Activated T-helper 2 cell treated with anti-CD3 and anti-CD28 coated beads, Interferon-gamma antibody, Interleukin-2, Interleukin-4, amounts not matched to agents 10 μg/mL and 5 μg/mL and 100 μg/mL, durations not matched to agents 14 hours and 24 hours and 36 hours (primary cell): ENCODE measurements at regions not wholly inside any gene's neighbourhood (a gene's known extent, or its start where the extent isn't known, plus 50 kb on each side); places are given as distances from the start of the nearest gene placed in this dataset.

Experiments
- DNase-seq: peaks from one replicate; pipeline ENCODE4 v3.0.0; 2021; ENCODE audit warnings: low spot score
- H3K27ac Mint-ChIP-seq: one replicate; pipeline ENCODE4 v1.8.0; 2021; ENCODE audit warnings: mixed read lengths
- H3K27me3 Mint-ChIP-seq: one replicate; pipeline ENCODE4 v1.8.0; 2021; ENCODE audit warnings: low read depth, mixed read lengths
- H3K36me3 Mint-ChIP-seq: one replicate; pipeline ENCODE4 v1.8.0; 2021; ENCODE audit warnings: low read depth, mixed read lengths
- H3K4me1 Mint-ChIP-seq: one replicate; pipeline ENCODE4 v1.8.0; 2021; ENCODE audit warnings: low read depth, mixed read lengths
- H3K4me3 Mint-ChIP-seq: one replicate; pipeline ENCODE4 v1.8.0; 2021; ENCODE audit warnings: low read depth, mild to moderate bottlenecking, moderate library complexity, mixed read lengths
- H3K9me3 Mint-ChIP-seq: one replicate; pipeline ENCODE4 v1.8.0; 2021; ENCODE audit warnings: mixed read lengths
- intact Hi-C: fragments of 100-400 bp; cut with micrococcal nuclease; formaldehyde crosslinking; loops from one replicate; pipeline ENCODE4 v1.15.1; 2023

GRCh38 chr9:13975611-13976290, 338.2 kb downstream of the NFIB start:
- Mint-ChIP-seq H3K36me3 (no peaks in the 10 kb centered on the region), H3K4me1 (no peaks in the 10 kb centered on the region), H3K9me3 (peaks cover 4% of the 10 kb centered on the region), H3K27me3 (no peaks in the 10 kb centered on the region), H3K27ac (no peak overlapping the region), H3K4me3 (no peak overlapping the region)
- intact Hi-C loops = no loop called here
- no peak for DNase-seq

- intact Hi-C loops = no loop called here
- Mint-ChIP-seq H3K36me3 (no peaks in the 10 kb centered on the region), H3K9me3 (peaks cover 8% of the 10 kb centered on the region), H3K27me3 (no peaks in the 10 kb centered on the region), H3K27ac (no peak overlapping the region), H3K4me1 (no peaks in the 10 kb centered on the region), H3K4me3 (no peak overlapping the region)
- no peak for DNase-seq
Observed at GRCh38 chr9:13974891-13975290, 339.1 kb downstream of the NFIB start.

- Mint-ChIP-seq H3K9me3 (peaks cover 9% of the 10 kb centered on the region), H3K4me1 (no peaks in the 10 kb centered on the region), H3K27me3 (no peaks in the 10 kb centered on the region), H3K27ac (no peak overlapping the region), H3K4me3 (no peak overlapping the region), H3K36me3 (no peaks in the 10 kb centered on the region)
- intact Hi-C loops = no loop called here
- DNase-seq = no peak
Observed at GRCh38 chr9:13971966-13972655, 341.8 kb downstream of the NFIB start.

- DNase-seq = no peak
- Mint-ChIP-seq H3K36me3 (no peaks in the 10 kb centered on the region), H3K27me3 (no peaks in the 10 kb centered on the region), H3K4me3 (no peak overlapping the region), H3K9me3 (peaks cover 5% of the 10 kb centered on the region), H3K4me1 (no peaks in the 10 kb centered on the region), H3K27ac (no peak overlapping the region)
- intact Hi-C loops = no loop called here
Observed at GRCh38 chr9:13971415-13971814, 342.5 kb downstream of the NFIB start.

GRCh38 chr9:13970426-13970825, 343.5 kb downstream of the NFIB start:
- Mint-ChIP-seq H3K27me3 (no peaks in the 10 kb centered on the region), H3K9me3 (peaks cover 4% of the 10 kb centered on the region), H3K4me1 (no peaks in the 10 kb centered on the region), H3K36me3 (no peaks in the 10 kb centered on the region), H3K27ac (no peak overlapping the region), H3K4me3 (no peak overlapping the region)
- intact Hi-C loops = no loop called here
- no peak for DNase-seq

GRCh38 chr9:13970018-13970417, 343.9 kb downstream of the NFIB start:
- peaks cover 4% of the 10 kb centered on the region for H3K9me3 Mint-ChIP-seq
- intact Hi-C loops = no loop called here
- no peak overlapping the region for H3K27ac Mint-ChIP-seq
- no peaks in the 10 kb centered on the region for H3K36me3 Mint-ChIP-seq
- DNase-seq = no peak
- H3K27me3 Mint-ChIP-seq = no peaks in the 10 kb centered on the region
- H3K4me1 Mint-ChIP-seq = no peaks in the 10 kb centered on the region
- no peak overlapping the region for H3K4me3 Mint-ChIP-seq

GRCh38 chr9:13967438-13967837, 346.5 kb downstream of the NFIB start:
- Mint-ChIP-seq H3K9me3 (peaks cover 4% of the 10 kb centered on the region), H3K4me3 (no peak overlapping the region), H3K36me3 (no peaks in the 10 kb centered on the region), H3K4me1 (no peaks in the 10 kb centered on the region), H3K27ac (no peak overlapping the region), H3K27me3 (no peaks in the 10 kb centered on the region)
- intact Hi-C loops = no loop called here
- DNase-seq = no peak

- no peaks in the 10 kb centered on the region for H3K4me1 Mint-ChIP-seq
Observed at GRCh38 chr9:13967011-13967410, 346.9 kb downstream of the NFIB start.

GRCh38 chr9:13963005-13963653, 350.8 kb downstream of the NFIB start:
- intact Hi-C loops = no loop called here
- H3K4me1 Mint-ChIP-seq = no peaks in the 10 kb centered on the region
- H3K4me3 Mint-ChIP-seq = no peak overlapping the region
- no peaks in the 10 kb centered on the region for H3K9me3 Mint-ChIP-seq
- no peak for DNase-seq
- no peaks in the 10 kb centered on the region for H3K27me3 Mint-ChIP-seq
- no peak overlapping the region for H3K27ac Mint-ChIP-seq
- no peaks in the 10 kb centered on the region for H3K36me3 Mint-ChIP-seq

More at GRCh38 chr9:13967011-13967410, 346.9 kb downstream of the NFIB start:
- DNase-seq = no peak
- H3K36me3 Mint-ChIP-seq = no peaks in the 10 kb centered on the region
- H3K9me3 Mint-ChIP-seq = peaks cover 4% of the 10 kb centered on the region
- no peaks in the 10 kb centered on the region for H3K27me3 Mint-ChIP-seq
- intact Hi-C loops = no loop called here
- H3K27ac Mint-ChIP-seq = no peak overlapping the region
- H3K4me3 Mint-ChIP-seq = no peak overlapping the region

GRCh38 chr9:13962006-13962405, 351.9 kb downstream of the NFIB start:
- no peak for DNase-seq
- H3K9me3 Mint-ChIP-seq = no peaks in the 10 kb centered on the region
- intact Hi-C loops = no loop called here
- no peaks in the 10 kb centered on the region for H3K4me1 Mint-ChIP-seq
- H3K36me3 Mint-ChIP-seq = no peaks in the 10 kb centered on the region
- no peaks in the 10 kb centered on the region for H3K27me3 Mint-ChIP-seq
- no peak overlapping the region for H3K4me3 Mint-ChIP-seq
- H3K27ac Mint-ChIP-seq = no peak overlapping the region

- Mint-ChIP-seq H3K27ac (no peak overlapping the region), H3K27me3 (no peaks in the 10 kb centered on the region)
Observed at GRCh38 chr9:13960011-13960765, 353.8 kb downstream of the NFIB start.

GRCh38 chr9:13958672-13959071, 355.3 kb downstream of the NFIB start:
- no peaks in the 10 kb centered on the region for H3K27me3 Mint-ChIP-seq
- intact Hi-C loops = no loop called here
- no peaks in the 10 kb centered on the region for H3K9me3 Mint-ChIP-seq
- H3K36me3 Mint-ChIP-seq = no peaks in the 10 kb centered on the region
- no peak for DNase-seq
- H3K4me1 Mint-ChIP-seq = no peaks in the 10 kb centered on the region
- no peak overlapping the region for H3K27ac Mint-ChIP-seq
- no peak overlapping the region for H3K4me3 Mint-ChIP-seq

More at GRCh38 chr9:13960011-13960765, 353.8 kb downstream of the NFIB start:
- H3K4me1 Mint-ChIP-seq = no peaks in the 10 kb centered on the region
- no peaks in the 10 kb centered on the region for H3K36me3 Mint-ChIP-seq
- no peak overlapping the region for H3K4me3 Mint-ChIP-seq
- intact Hi-C loops = no loop called here
- H3K9me3 Mint-ChIP-seq = no peaks in the 10 kb centered on the region
- DNase-seq = no peak

GRCh38 chr9:13957089-13957488, 356.9 kb downstream of the NFIB start:
- no peak overlapping the region for H3K27ac Mint-ChIP-seq
- no peaks in the 10 kb centered on the region for H3K36me3 Mint-ChIP-seq
- H3K4me3 Mint-ChIP-seq = no peak overlapping the region
- no peaks in the 10 kb centered on the region for H3K9me3 Mint-ChIP-seq
- no peaks in the 10 kb centered on the region for H3K27me3 Mint-ChIP-seq
- H3K4me1 Mint-ChIP-seq = no peaks in the 10 kb centered on the region
- intact Hi-C loops = no loop called here
- no peak for DNase-seq
